ENCODE measurements at regions not wholly inside any gene's neighbourhood (a gene's known extent, or its start where the extent isn't known, plus 50 kb on each side); places are given as distances from the start of the nearest gene placed in this dataset.

DNA sequence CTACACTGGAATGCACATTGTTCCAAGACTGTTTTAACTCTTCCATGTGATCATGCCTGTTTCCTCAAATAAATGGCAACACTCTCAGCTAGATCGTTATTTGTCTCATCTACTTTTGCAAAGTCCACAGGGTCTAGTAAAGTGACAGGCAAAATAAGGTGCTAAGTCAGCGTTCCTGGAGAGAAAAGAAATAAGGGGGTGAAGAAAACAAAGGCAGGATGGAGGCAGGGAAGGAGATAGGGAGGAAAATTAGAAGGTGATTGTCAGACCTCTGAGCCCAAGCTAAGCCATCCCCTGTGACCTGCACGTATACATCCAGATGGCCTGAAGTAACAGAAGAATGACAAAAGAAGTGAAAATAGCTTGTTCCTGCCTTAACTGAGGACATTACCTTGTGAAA lies 132.1 kb downstream of the RAB38 start:
- Mint-ChIP-seq H3K4me3 (no peak overlapping the region), H3K36me3 (no peaks in the 10 kb centered on the region), H3K9me3 (no peaks in the 10 kb centered on the region), H3K27me3 (ENCODE audit: low read depth in 2 of 2) (peaks cover 16 to 46% of the 10 kb centered on the region in 2 donors), H3K27ac (no peak overlapping the region), H3K4me1 (no peaks in the 10 kb centered on the region)
- H3K4me1 ChIP-seq (ENCODE audit: control insufficient read depth, insufficient read depth, low read length) = no peaks in the 10 kb centered on the region
- no peaks in the 10 kb centered on the region for H3K36me3 ChIP-seq (ENCODE audit: control insufficient read depth, insufficient read depth, low read length)
- TF ChIP-seq, protein P1, sequence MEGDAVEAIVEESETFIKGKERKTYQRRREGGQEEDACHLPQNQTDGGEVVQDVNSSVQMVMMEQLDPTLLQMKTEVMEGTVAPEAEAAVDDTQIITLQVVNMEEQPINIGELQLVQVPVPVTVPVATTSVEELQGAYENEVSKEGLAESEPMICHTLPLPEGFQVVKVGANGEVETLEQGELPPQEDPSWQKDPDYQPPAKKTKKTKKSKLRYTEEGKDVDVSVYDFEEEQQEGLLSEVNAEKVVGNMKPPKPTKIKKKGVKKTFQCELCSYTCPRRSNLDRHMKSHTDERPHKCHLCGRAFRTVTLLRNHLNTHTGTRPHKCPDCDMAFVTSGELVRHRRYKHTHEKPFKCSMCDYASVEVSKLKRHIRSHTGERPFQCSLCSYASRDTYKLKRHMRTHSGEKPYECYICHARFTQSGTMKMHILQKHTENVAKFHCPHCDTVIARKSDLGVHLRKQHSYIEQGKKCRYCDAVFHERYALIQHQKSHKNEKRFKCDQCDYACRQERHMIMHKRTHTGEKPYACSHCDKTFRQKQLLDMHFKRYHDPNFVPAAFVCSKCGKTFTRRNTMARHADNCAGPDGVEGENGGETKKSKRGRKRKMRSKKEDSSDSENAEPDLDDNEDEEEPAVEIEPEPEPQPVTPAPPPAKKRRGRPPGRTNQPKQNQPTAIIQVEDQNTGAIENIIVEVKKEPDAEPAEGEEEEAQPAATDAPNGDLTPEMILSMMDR (IDR thresholded peaks at IDR 0.05) = no peak
- no peaks in the 10 kb centered on the region for H3K9me3 ChIP-seq (ENCODE audit: control insufficient read depth, insufficient read depth, low read length)
- no peak overlapping the region for H3K27ac ChIP-seq (ENCODE audit: low read length)
- no peak for ATAC-seq
- WGBS (ENCODE audit: insufficient coverage) = 20% methylated on average over 3 of the region's 3 CpGs
- H3K4me3 ChIP-seq (ENCODE audit: low read length) = no peak overlapping the region
- intact Hi-C loops (cut with micrococcal nuclease) = no loop called here
- DNase-seq = no peak
- no peaks in the 10 kb centered on the region for H3K27me3 ChIP-seq (ENCODE audit: control insufficient read depth, insufficient read depth, low read length)

DNA sequence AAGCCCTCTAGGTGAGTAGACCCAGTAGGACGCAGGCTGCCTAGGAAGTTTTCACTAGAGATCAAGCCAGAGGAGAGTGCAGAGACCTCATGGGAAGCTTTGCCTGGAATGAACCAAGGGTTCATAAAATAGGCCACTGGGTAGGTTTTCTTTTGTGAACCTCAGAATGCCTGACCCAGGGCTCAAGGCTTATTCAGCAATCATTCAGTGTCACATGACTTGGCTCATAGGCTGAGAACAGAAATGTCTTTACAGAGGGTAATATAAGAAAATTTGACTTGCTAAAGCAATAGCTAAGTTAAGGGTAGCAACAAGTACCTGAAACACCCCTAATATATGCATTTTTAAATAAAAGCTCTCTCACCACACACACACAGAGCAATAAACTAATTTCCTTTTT lies 132.6 kb downstream of the RAB38 start:
- Histone ChIP-seq H3K27me3 (ENCODE audit: control insufficient read depth, insufficient read depth, low read length) (no peaks in the 10 kb centered on the region), H3K27ac (ENCODE audit: low read length) (no peak overlapping the region), H3K36me3 (ENCODE audit: control insufficient read depth, insufficient read depth, low read length) (no peaks in the 10 kb centered on the region), H3K4me3 (ENCODE audit: low read length) (no peak overlapping the region), H3K9me3 (ENCODE audit: control insufficient read depth, insufficient read depth, low read length) (no peaks in the 10 kb centered on the region), H3K4me1 (ENCODE audit: control insufficient read depth, insufficient read depth, low read length) (no peaks in the 10 kb centered on the region)
- ATAC-seq = no peak
- no peak for DNase-seq
- intact Hi-C loops (cut with micrococcal nuclease) = no loop called here
- TF ChIP-seq, protein P1 (IDR thresholded peaks at IDR 0.05) = no peak
- no peaks in the 10 kb centered on the region for H3K9me3 Mint-ChIP-seq
- 88% methylated on average over 1 of the region's 1 CpG for WGBS (ENCODE audit: insufficient coverage)
- H3K4me3 Mint-ChIP-seq = no peak overlapping the region
- H3K27ac Mint-ChIP-seq = no peak overlapping the region
- H3K27me3 Mint-ChIP-seq (ENCODE audit: low read depth in 2 of 2) = peaks cover 16 to 46% of the 10 kb centered on the region in 2 donors
- no peaks in the 10 kb centered on the region for H3K4me1 Mint-ChIP-seq
- no peaks in the 10 kb centered on the region for H3K36me3 Mint-ChIP-seq

DNA sequence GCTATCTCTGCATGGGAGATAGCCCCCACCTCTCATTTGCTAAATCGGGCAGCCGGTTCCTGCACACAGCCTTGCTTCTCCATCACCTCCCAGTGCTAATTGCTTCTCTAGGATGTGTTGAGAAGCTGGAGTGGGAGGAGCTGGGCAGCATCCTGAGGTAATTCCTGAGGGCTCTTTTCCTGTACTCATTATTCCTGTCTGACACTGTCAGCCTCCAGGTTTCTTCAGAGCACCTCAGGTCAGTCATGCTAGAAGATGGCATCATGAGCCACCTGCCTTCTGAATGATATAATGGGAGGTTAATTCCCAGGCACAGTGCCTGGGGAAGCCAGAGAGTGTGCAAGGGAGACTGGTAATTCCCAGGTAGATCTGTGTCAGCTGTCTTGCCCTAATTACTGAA lies 133.0 kb downstream of the RAB38 start:
- H3K9me3 Mint-ChIP-seq = no peaks in the 10 kb centered on the region
- Histone ChIP-seq H3K4me3 (ENCODE audit: low read length) (no peak overlapping the region), H3K27ac (ENCODE audit: low read length) (no peak overlapping the region), H3K36me3 (ENCODE audit: control insufficient read depth, insufficient read depth, low read length) (no peaks in the 10 kb centered on the region), H3K27me3 (ENCODE audit: control insufficient read depth, insufficient read depth, low read length) (no peaks in the 10 kb centered on the region), H3K4me1 (ENCODE audit: control insufficient read depth, insufficient read depth, low read length) (no peaks in the 10 kb centered on the region), H3K9me3 (ENCODE audit: control insufficient read depth, insufficient read depth, low read length) (no peaks in the 10 kb centered on the region)
- ATAC-seq (no peak), DNase-seq (no peak)
- H3K27me3 Mint-ChIP-seq (ENCODE audit: low read depth in 2 of 2) = peaks cover 16 to 46% of the 10 kb centered on the region in 2 donors
- intact Hi-C loops (cut with micrococcal nuclease) = no loop called here
- no peaks in the 10 kb centered on the region for H3K36me3 Mint-ChIP-seq
- no peak overlapping the region for H3K27ac Mint-ChIP-seq
- WGBS (ENCODE audit: insufficient coverage) = 100% methylated on average over 2 of the region's 2 CpGs
- TF ChIP-seq, protein P1 (IDR thresholded peaks at IDR 0.05) = no peak
- no peak overlapping the region for H3K4me3 Mint-ChIP-seq
- H3K4me1 Mint-ChIP-seq = no peaks in the 10 kb centered on the region

DNA sequence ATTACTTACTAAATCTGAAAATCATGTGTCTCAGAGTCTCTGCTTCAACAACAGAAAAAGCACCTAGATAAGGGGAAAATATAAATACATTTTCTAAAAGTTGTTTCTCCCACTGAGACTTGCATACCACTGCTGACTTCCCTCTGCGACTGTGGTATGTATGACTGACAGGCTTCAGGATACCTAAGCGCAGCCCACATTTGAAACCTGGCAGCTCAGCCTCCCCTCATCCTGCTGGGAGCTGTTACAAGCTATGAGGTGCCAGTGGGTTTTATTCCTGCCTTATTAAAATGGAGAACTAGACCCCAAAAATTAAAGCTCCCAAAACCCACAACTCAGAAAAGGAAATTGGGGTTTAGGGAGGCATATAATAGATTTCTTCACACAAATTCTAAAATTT lies 133.6 kb downstream of the RAB38 start:
- Mint-ChIP-seq H3K36me3 (no peaks in the 10 kb centered on the region), H3K4me1 (no peaks in the 10 kb centered on the region), H3K27me3 (ENCODE audit: low read depth in 2 of 2) (peaks cover 16 to 46% of the 10 kb centered on the region in 2 donors), H3K4me3 (no peak overlapping the region), H3K9me3 (no peaks in the 10 kb centered on the region), H3K27ac (no peak overlapping the region)
- Histone ChIP-seq H3K27me3 (ENCODE audit: control insufficient read depth, insufficient read depth, low read length) (no peaks in the 10 kb centered on the region), H3K4me1 (ENCODE audit: control insufficient read depth, insufficient read depth, low read length) (no peaks in the 10 kb centered on the region), H3K27ac (ENCODE audit: low read length) (no peak overlapping the region), H3K9me3 (ENCODE audit: control insufficient read depth, insufficient read depth, low read length) (no peaks in the 10 kb centered on the region), H3K4me3 (ENCODE audit: low read length) (no peak overlapping the region), H3K36me3 (ENCODE audit: control insufficient read depth, insufficient read depth, low read length) (no peaks in the 10 kb centered on the region)
- WGBS (ENCODE audit: insufficient coverage) = 100% methylated on average over 2 of the region's 2 CpGs
- TF ChIP-seq, protein P1 (IDR thresholded peaks at IDR 0.05) = no peak
- DNase-seq = no peak
- intact Hi-C loops (cut with micrococcal nuclease) = no loop called here
- ATAC-seq = no peak

Measured in natural killer cell (primary cell).